Parathyroid adenoma (tissue), 2 donors: ENCODE measurements at regions not wholly inside any gene's neighbourhood (a gene's known extent, or its start where the extent isn't known, plus 50 kb on each side); places are given as distances from the start of the nearest gene placed in this dataset.

Source experiments
- H2AFZ ChIP-seq: fragments of 300-600 bp; sonication (generic); one replicate; pipeline ENCODE4 v1.7.0; 2017; ENCODE audit warnings: antibody characterized with exemption, mild to moderate bottlenecking
- H3K27ac ChIP-seq: fragments of 300-600 bp; sonication (generic); one replicate; pipeline ENCODE4 v1.7.0; 2017
- H3K27me3 ChIP-seq: fragments of 300-600 bp; sonication (generic); one replicate; pipeline ENCODE4 v1.7.0; 2017; ENCODE audit warnings: low read length; ENCODE audit not compliant: control insufficient read depth, insufficient read depth
- H3K36me3 ChIP-seq: fragments of 300-600 bp; sonication (generic); one replicate; pipeline ENCODE4 v1.7.0; 2017; ENCODE audit warnings: low read length; ENCODE audit not compliant: control insufficient read depth, insufficient read depth
- H3K4me1 ChIP-seq: fragments of 300-600 bp; sonication (generic); one replicate; pipeline ENCODE4 v1.7.0; 2017; ENCODE audit warnings: control low read depth
- H3K4me2 ChIP-seq: fragments of 300-600 bp; sonication (generic); one replicate; pipeline ENCODE4 v1.7.0; 2017; ENCODE audit warnings: low read length
- H3K4me3 ChIP-seq: fragments of 300-600 bp; sonication (generic); one replicate; pipeline ENCODE4 v1.7.0; 2017; ENCODE audit warnings: low read depth, low read length
- H3K79me2 ChIP-seq: fragments of 300-600 bp; sonication (generic); one replicate; pipeline ENCODE4 v1.7.0; 2017; ENCODE audit warnings: control low read depth
- H3K9ac ChIP-seq: fragments of 300-600 bp; sonication (generic); one replicate; pipeline ENCODE4 v1.7.0; 2017; ENCODE audit warnings: mild to moderate bottlenecking
- H3K9me3 ChIP-seq: fragments of 300-600 bp; sonication (generic); one replicate; pipeline ENCODE4 v1.7.0; 2017; ENCODE audit warnings: low read length; ENCODE audit not compliant: control insufficient read depth
- CTCF ChIP-seq: fragments of 300-600 bp; sonication (generic); IDR thresholded peaks from one replicate; pipeline ENCODE4 v1.7.0; 2017; ENCODE audit warnings: antibody characterized with exemption, mild to moderate bottlenecking
- donor health status: primary hyperparathyroidism.

DNA sequence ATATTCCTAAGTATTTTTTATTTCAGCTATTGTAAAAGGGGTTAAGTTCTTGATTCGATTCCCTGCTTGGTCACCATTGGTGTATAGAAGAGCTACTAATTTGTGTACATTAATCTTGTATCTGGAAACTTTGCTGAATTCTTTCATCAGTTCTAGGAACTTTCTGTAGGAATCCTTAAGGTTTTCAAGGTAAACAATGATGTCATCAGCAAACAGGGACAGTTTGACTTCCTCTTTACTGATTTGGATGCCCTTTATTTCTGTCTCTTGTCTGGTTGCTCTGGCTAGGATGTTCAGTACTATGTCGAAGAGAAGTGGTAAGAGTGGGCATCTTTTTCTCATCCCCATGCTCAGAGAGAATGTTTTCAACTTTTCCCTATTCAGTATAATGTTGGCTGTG, 252.7 kb downstream of the NR4A2 start:
- H3K4me1 ChIP-seq: no peaks in the 10 kb centered on the region
- TF ChIP-seq CTCF: no peak
- H3K27me3 ChIP-seq: no peaks in the 10 kb centered on the region
- no peak overlapping the region for H3K4me3 ChIP-seq
- no peaks in the 10 kb centered on the region for H3K36me3 ChIP-seq
- H2AFZ ChIP-seq: no peak overlapping the region
- no peaks in the 10 kb centered on the region for H3K79me2 ChIP-seq
- no peaks in the 10 kb centered on the region for H3K9me3 ChIP-seq
- no peak overlapping the region for H3K4me2 ChIP-seq
- no peak overlapping the region for H3K27ac ChIP-seq
- H3K9ac ChIP-seq: no peak overlapping the region

- TF ChIP-seq CTCF: no peak
- Histone ChIP-seq H3K27me3 (no peaks in the 10 kb centered on the region), H2AFZ (no peak overlapping the region), H3K27ac (no peak overlapping the region), H3K4me1 (no peaks in the 10 kb centered on the region), H3K79me2 (no peaks in the 10 kb centered on the region), H3K4me3 (no peak overlapping the region), H3K9ac (no peak overlapping the region), H3K9me3 (no peaks in the 10 kb centered on the region), H3K36me3 (no peaks in the 10 kb centered on the region), H3K4me2 (no peak overlapping the region)
Observed at GRCh38 chr2:156077041-156077742, 255.3 kb downstream of the NR4A2 start.

DNA sequence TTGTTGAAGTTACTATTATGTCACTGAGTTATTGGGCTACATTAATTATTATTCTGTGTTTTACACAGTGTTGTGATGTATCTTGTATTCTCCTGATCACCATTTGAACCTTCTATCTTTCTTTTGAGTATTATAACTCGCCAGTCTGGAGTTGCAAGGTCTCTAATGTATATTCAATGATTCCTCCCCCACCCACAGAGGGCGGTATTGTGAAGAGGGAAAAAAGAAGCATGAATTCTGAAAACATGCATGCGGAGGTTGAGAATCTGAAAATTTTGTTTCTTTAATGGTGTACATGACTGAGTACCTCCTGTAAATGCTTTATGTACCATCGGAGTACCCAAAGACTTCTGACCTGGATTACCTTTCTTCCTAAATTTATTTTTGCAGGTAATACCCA, 266.6 kb downstream of the NR4A2 start:
- no peaks in the 10 kb centered on the region for H3K79me2 ChIP-seq
- H3K27me3 ChIP-seq: no peaks in the 10 kb centered on the region
- H3K4me2 ChIP-seq: no peak overlapping the region
- no peak overlapping the region for H3K4me3 ChIP-seq
- H3K9me3 ChIP-seq: no peaks in the 10 kb centered on the region
- H3K27ac ChIP-seq: no peak overlapping the region
- no peak overlapping the region for H3K9ac ChIP-seq
- no peaks in the 10 kb centered on the region for H3K36me3 ChIP-seq
- TF ChIP-seq CTCF: no peak
- H2AFZ ChIP-seq: no peak overlapping the region
- H3K4me1 ChIP-seq: no peaks in the 10 kb centered on the region

GRCh38 chr2:156064540-156064939, 268.0 kb downstream of the NR4A2 start:
- no peak overlapping the region for H3K9ac ChIP-seq
- no peak overlapping the region for H3K4me3 ChIP-seq
- no peaks in the 10 kb centered on the region for H3K79me2 ChIP-seq
- no peaks in the 10 kb centered on the region for H3K27me3 ChIP-seq
- H3K27ac ChIP-seq: no peak overlapping the region
- H3K4me1 ChIP-seq: no peaks in the 10 kb centered on the region
- no peak overlapping the region for H3K4me2 ChIP-seq
- TF ChIP-seq CTCF: no peak
- no peaks in the 10 kb centered on the region for H3K36me3 ChIP-seq
- no peaks in the 10 kb centered on the region for H3K9me3 ChIP-seq
- H2AFZ ChIP-seq: no peak overlapping the region

DNA sequence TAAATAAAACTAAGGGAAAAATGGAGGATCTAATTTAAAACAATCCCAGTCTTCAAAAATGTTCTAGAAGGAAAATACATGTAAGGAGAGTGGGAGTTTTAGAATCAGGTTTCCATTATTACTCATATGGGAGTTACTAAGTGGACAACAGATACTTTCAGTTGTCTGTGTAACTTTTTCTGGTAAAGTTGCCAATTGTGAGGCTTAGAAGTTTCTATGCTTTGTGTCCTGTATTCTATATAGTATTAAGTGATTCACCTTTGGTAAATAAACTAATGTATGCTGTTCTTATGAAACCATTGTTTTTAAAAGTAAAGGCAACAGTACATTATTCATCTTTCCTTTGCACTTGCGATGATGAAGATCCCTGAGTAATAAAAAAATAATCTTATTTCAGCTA, 274.9 kb downstream of the NR4A2 start:
- H3K27ac ChIP-seq: no peak overlapping the region
- no peaks in the 10 kb centered on the region for H3K36me3 ChIP-seq
- H2AFZ ChIP-seq: no peak overlapping the region
- no peaks in the 10 kb centered on the region for H3K4me1 ChIP-seq
- H3K9me3 ChIP-seq: no peaks in the 10 kb centered on the region
- H3K79me2 ChIP-seq: no peaks in the 10 kb centered on the region
- TF ChIP-seq CTCF: no peak
- H3K27me3 ChIP-seq: no peaks in the 10 kb centered on the region
- no peak overlapping the region for H3K4me3 ChIP-seq
- H3K9ac ChIP-seq: no peak overlapping the region
- no peak overlapping the region for H3K4me2 ChIP-seq
